ENCODE measurements at regions not wholly inside any gene's neighbourhood (a gene's known extent, or its start where the extent isn't known, plus 50 kb on each side); places are given as distances from the start of the nearest gene placed in this dataset.

DNA sequence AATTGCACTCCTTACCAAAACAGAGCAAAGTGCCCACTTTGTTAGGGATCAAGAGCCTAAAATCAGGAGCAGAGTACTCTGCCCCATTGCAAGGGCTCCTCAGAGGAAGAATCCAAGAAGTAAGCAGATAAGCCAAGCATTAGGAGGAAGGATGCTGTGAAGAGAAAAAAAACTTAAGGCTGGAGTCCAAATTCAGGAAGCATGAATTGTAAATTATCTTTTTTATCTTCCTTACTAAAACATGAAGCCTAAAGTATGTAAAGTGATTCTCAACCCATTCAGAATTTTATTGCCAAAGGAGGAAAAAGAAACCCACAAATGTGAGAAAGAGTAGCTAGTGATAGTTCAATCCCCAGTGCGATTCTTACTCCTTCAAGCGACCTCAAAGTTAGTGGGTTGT is 523.9 kb downstream of the TAF11L14 start:
- ATAC-seq (ENCODE audit: insufficient read depth, low FRiP score) (no peak), DNase-seq (no peak)
- Histone ChIP-seq H3K4me3 (no peak overlapping the region), H3K27ac (ENCODE audit: low read depth in 1 of 2, low read length in 1 of 2) (no peak overlapping the region), H3K27me3 (ENCODE audit: control insufficient read depth in 3 of 3, insufficient read depth in 3 of 3, low read length in 2 of 3) (no peaks in the 10 kb centered on the region), H3K4me1 (ENCODE audit: control insufficient read depth in 5 of 5, insufficient read depth in 5 of 5, low read length in 5 of 5) (no peaks in the 10 kb centered on the region), H3K36me3 (ENCODE audit: control insufficient read depth in 4 of 4, insufficient read depth in 4 of 4, low read length in 4 of 4) (no peaks in the 10 kb centered on the region), H3K9me3 (ENCODE audit: control insufficient read depth in 4 of 4, insufficient read depth in 3 of 4, low read length in 3 of 4) (peaks cover 0 to 6% (median 2%) of the 10 kb centered on the region in 4 donors), H3K9ac (ENCODE audit: insufficient read depth in 1 of 2, low read length in 2 of 2) (no peak overlapping the region)
- WGBS, 2 donors: 92 to 96% methylated on average over 2 of the region's 2 CpGs
- TF ChIP-seq, protein P1, sequence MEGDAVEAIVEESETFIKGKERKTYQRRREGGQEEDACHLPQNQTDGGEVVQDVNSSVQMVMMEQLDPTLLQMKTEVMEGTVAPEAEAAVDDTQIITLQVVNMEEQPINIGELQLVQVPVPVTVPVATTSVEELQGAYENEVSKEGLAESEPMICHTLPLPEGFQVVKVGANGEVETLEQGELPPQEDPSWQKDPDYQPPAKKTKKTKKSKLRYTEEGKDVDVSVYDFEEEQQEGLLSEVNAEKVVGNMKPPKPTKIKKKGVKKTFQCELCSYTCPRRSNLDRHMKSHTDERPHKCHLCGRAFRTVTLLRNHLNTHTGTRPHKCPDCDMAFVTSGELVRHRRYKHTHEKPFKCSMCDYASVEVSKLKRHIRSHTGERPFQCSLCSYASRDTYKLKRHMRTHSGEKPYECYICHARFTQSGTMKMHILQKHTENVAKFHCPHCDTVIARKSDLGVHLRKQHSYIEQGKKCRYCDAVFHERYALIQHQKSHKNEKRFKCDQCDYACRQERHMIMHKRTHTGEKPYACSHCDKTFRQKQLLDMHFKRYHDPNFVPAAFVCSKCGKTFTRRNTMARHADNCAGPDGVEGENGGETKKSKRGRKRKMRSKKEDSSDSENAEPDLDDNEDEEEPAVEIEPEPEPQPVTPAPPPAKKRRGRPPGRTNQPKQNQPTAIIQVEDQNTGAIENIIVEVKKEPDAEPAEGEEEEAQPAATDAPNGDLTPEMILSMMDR (IDR thresholded peaks at IDR 0.05; ENCODE audit: control extremely low read depth, extremely low read depth): no peak

DNA sequence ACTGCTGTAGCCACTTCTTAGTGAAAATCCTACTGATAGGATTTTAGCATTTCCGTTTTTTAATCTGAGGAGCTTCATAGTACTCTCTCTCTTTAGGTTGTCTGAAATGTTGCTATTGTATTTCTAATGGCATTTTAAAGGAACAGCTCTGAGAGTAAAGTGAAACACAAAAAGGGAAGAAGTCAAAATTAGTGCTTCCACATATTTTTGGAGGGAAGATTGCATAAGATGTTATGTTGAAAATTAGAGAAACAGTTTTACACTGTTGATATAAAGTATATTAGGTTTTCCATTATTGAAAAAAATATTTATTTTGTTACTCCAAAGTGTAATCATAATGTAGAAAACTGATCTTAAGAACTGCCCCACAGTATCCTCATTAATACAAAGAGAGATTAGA is 525.1 kb downstream of the TAF11L14 start:
- no peak for ATAC-seq (ENCODE audit: insufficient read depth, low FRiP score)
- H3K9ac ChIP-seq (ENCODE audit: insufficient read depth in 1 of 2, low read length in 2 of 2): no peak overlapping the region
- 42 to 43% methylated on average over 1 of the region's 1 CpG for WGBS, 2 donors
- no peaks in the 10 kb centered on the region for H3K27me3 ChIP-seq (ENCODE audit: control insufficient read depth in 3 of 3, insufficient read depth in 3 of 3, low read length in 2 of 3)
- TF ChIP-seq, protein P1 (IDR thresholded peaks at IDR 0.05; ENCODE audit: control extremely low read depth, extremely low read depth): no peak
- H3K36me3 ChIP-seq (ENCODE audit: control insufficient read depth in 4 of 4, insufficient read depth in 4 of 4, low read length in 4 of 4): no peaks in the 10 kb centered on the region
- H3K4me1 ChIP-seq (ENCODE audit: control insufficient read depth in 5 of 5, insufficient read depth in 5 of 5, low read length in 5 of 5): no peaks in the 10 kb centered on the region
- H3K4me3 ChIP-seq: no peak overlapping the region
- no peak for DNase-seq
- peaks cover 0 to 6% (median 2%) of the 10 kb centered on the region in 4 donors for H3K9me3 ChIP-seq (ENCODE audit: control insufficient read depth in 4 of 4, insufficient read depth in 3 of 4, low read length in 3 of 4)
- H3K27ac ChIP-seq (ENCODE audit: low read depth in 1 of 2, low read length in 1 of 2): no peak overlapping the region

DNA sequence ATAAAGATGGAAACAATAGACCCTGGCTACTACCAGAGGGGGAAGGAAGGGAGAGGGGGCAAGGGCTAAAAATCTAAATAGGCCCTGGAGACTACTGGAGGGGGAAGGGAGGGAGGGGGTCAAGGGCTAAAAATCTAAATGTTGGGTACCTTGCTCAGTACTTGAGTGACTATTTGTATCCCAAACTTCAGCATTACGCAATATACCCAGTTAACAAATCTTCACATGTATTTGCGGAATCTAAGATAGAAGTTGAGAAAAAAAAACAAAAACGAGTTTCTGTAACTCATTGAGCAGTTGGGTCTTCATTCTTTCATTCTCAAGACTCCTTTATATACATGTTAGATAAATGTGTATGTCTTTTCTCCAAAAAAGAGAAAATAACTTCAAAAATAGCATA is 537.4 kb downstream of the TAF11L14 start:
- ATAC-seq (ENCODE audit: insufficient read depth, low FRiP score) (no peak), DNase-seq (no peak)
- 67 to 83% methylated on average over 3 of the region's 3 CpGs for WGBS, 2 donors
- Histone ChIP-seq H3K9ac (ENCODE audit: insufficient read depth in 1 of 2, low read length in 2 of 2) (no peak overlapping the region), H3K9me3 (ENCODE audit: control insufficient read depth in 4 of 4, insufficient read depth in 3 of 4, low read length in 3 of 4) (peaks cover 0 to 7% (median 3%) of the 10 kb centered on the region in 4 donors), H3K36me3 (ENCODE audit: control insufficient read depth in 4 of 4, insufficient read depth in 4 of 4, low read length in 4 of 4) (no peaks in the 10 kb centered on the region), H3K27me3 (ENCODE audit: control insufficient read depth in 3 of 3, insufficient read depth in 3 of 3, low read length in 2 of 3) (no peaks in the 10 kb centered on the region), H3K27ac (ENCODE audit: low read depth in 1 of 2, low read length in 1 of 2) (no peak overlapping the region), H3K4me1 (ENCODE audit: control insufficient read depth in 5 of 5, insufficient read depth in 5 of 5, low read length in 5 of 5) (no peaks in the 10 kb centered on the region), H3K4me3 (no peak overlapping the region)
- TF ChIP-seq, protein P1 (IDR thresholded peaks at IDR 0.05; ENCODE audit: control extremely low read depth, extremely low read depth): no peak

DNA sequence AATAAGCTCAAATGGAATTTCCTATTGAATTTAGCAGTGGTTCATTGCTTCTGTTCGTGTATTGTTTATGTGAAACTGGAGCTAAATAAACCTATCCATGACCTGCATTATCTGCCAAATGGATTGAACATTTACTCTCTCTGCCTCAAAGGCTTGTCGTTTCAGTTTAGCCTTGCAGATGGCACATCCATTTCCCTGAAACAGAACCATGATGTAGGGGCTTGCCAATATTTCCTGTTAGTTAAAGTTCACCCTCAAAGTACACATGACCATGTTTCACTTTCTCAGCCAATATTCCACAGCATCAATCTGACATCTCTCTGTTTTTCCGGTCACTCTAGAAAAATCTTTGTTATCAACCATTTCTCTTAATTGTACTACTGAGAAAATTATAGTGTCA is 545.3 kb downstream of the TAF11L14 start:
- H3K36me3 ChIP-seq (ENCODE audit: control insufficient read depth in 4 of 4, insufficient read depth in 4 of 4, low read length in 4 of 4): no peaks in the 10 kb centered on the region
- H3K4me1 ChIP-seq (ENCODE audit: control insufficient read depth in 5 of 5, insufficient read depth in 5 of 5, low read length in 5 of 5): no peaks in the 10 kb centered on the region
- H3K27ac ChIP-seq (ENCODE audit: low read depth in 1 of 2, low read length in 1 of 2): no peak overlapping the region
- no peak overlapping the region for H3K4me3 ChIP-seq
- 65 to 70% methylated on average over 3 of the region's 3 CpGs for WGBS, 2 donors
- H3K9me3 ChIP-seq (ENCODE audit: control insufficient read depth in 4 of 4, insufficient read depth in 3 of 4, low read length in 3 of 4): peaks cover 0 to 3% (median 0%) of the 10 kb centered on the region in 4 donors
- no peak for DNase-seq
- H3K27me3 ChIP-seq (ENCODE audit: control insufficient read depth in 3 of 3, insufficient read depth in 3 of 3, low read length in 2 of 3): no peaks in the 10 kb centered on the region
- TF ChIP-seq, protein P1 (IDR thresholded peaks at IDR 0.05; ENCODE audit: control extremely low read depth, extremely low read depth): no peak
- no peak overlapping the region for H3K9ac ChIP-seq (ENCODE audit: insufficient read depth in 1 of 2, low read length in 2 of 2)
- ATAC-seq (ENCODE audit: insufficient read depth, low FRiP score): no peak
